ENCODE measurements at regions not wholly inside any gene's neighbourhood (a gene's known extent, or its start where the extent isn't known, plus 50 kb on each side); places are given as distances from the start of the nearest gene placed in this dataset.

- TF ChIP-seq CTCF (conservative IDR thresholded peaks at IDR 0.05) (no peak), EZH2 (IDR thresholded peaks at IDR 0.05; ENCODE audit: low read depth) (no peak)
Observed at GRCh38 chr15:24150542-24150941, 463.4 kb upstream of the NDN start.

Data from PC-9 (cell line).